Uterus (tissue), 3 donors: ENCODE measurements at regions not wholly inside any gene's neighbourhood (a gene's known extent, or its start where the extent isn't known, plus 50 kb on each side); places are given as distances from the start of the nearest gene placed in this dataset.

Source experiments
- DNase-seq, 2 donors: peaks; one replicate each; pipeline ENCODE4 v3.0.0-alpha.2; 2019 to 2020
- H3K27ac ChIP-seq, 2 donors: fragments of 200-600 bp; sonication (generic); 1 replicate in 1 of 2; 2 replicates in 1 of 2; pipeline ENCODE4 v1.5.1; 2016 to 2018
- H3K27me3 ChIP-seq, 2 donors: fragments of 200-600 bp; sonication (generic); one replicate each; pipeline ENCODE4 v1.5.1; 2018 to 2019; ENCODE audit warnings: control low read depth in 1 of 2
- H3K36me3 ChIP-seq, 2 donors: fragments of 200-600 bp; sonication (generic); one replicate each; pipeline ENCODE4 v1.5.1; 2019; ENCODE audit warnings: control low read depth in 1 of 2
- H3K4me1 ChIP-seq, 2 donors: fragments of 200-600 bp; sonication (generic); one replicate each; pipeline ENCODE4 v1.5.1; 2018 to 2019; ENCODE audit warnings: control low read depth in 1 of 2
- H3K4me3 ChIP-seq, 2 donors: fragments of 200-600 bp; sonication (generic); 1 replicate in 1 of 2; 2 replicates in 1 of 2; pipeline ENCODE4 v1.5.1; 2018 to 2019; ENCODE audit warnings: mild to moderate bottlenecking in 1 of 2
- H3K9me3 ChIP-seq, 2 donors: fragments of 200-600 bp; sonication (generic); one replicate each; pipeline ENCODE4 v1.5.1; 2019; ENCODE audit warnings: control low read depth in 1 of 2
- CTCF ChIP-seq, 4 experiments: fragments of 200-600 bp in 2 of 4; fragments of 450-650 bp in 2 of 4; sonication (generic) in 2 of 4; IDR thresholded peaks; one replicate each; pipeline ENCODE4 v1.5.1; 2016 to 2019; ENCODE audit warnings: antibody characterized with exemption in 4 of 4, mild to moderate bottlenecking in 2 of 4, moderate library complexity in 1 of 4
- POLR2A ChIP-seq, 2 donors: fragments of 450-650 bp; IDR thresholded peaks; one replicate each; pipeline ENCODE4 v1.6.1; 2016; ENCODE audit warnings: antibody characterized with exemption in 2 of 2, mild to moderate bottlenecking in 1 of 2, moderate library complexity in 1 of 2
- intact Hi-C: fragments of 100-400 bp; cut with DNase I; formaldehyde crosslinking; loops from one replicate; pipeline ENCODE4 v1.15.1; 2023; ENCODE audit warnings: low total_unique reads
- donor health status: DM: yes; HTN: yes; CAD: no.

GRCh38 chr4:144298519-144298918, 158.0 kb upstream of the GYPA start:
- H3K27ac ChIP-seq, result no peak overlapping the region
- H3K4me3 ChIP-seq, result no peak overlapping the region
- no peaks in the 10 kb centered on the region for H3K9me3 ChIP-seq
- H3K36me3 ChIP-seq, result no peaks in the 10 kb centered on the region
- TF ChIP-seq CTCF (IDR thresholded peaks at IDR 0.05) (no peak), POLR2A (IDR thresholded peaks at IDR 0.05) (no peak)
- H3K27me3 ChIP-seq, result no peaks in the 10 kb centered on the region
- no peaks in the 10 kb centered on the region for H3K4me1 ChIP-seq
- intact Hi-C loops, result no loop called here
- DNase-seq, result no peak

- no peaks in the 10 kb centered on the region for H3K36me3 ChIP-seq
- H3K27ac ChIP-seq, result no peak overlapping the region
- H3K4me1 ChIP-seq, result no peaks in the 10 kb centered on the region
- no peaks in the 10 kb centered on the region for H3K27me3 ChIP-seq
- no peak for DNase-seq
- no peak for TF ChIP-seq CTCF (IDR thresholded peaks at IDR 0.05)
- TF ChIP-seq POLR2A (IDR thresholded peaks at IDR 0.05), result no peak
- intact Hi-C loops, result no loop called here
- H3K4me3 ChIP-seq, result no peak overlapping the region
- H3K9me3 ChIP-seq, result no peaks in the 10 kb centered on the region
These were observed 160.1 kb upstream of the GYPA start for GRCh38 chr4:144300616-144301015.

GRCh38 chr4:144302704-144303536, 162.4 kb upstream of the GYPA start:
- Histone ChIP-seq H3K4me3 (no peak overlapping the region), H3K27me3 (no peaks in the 10 kb centered on the region), H3K9me3 (no peaks in the 10 kb centered on the region), H3K4me1 (no peaks in the 10 kb centered on the region), H3K27ac (no peak overlapping the region), H3K36me3 (no peaks in the 10 kb centered on the region)
- TF ChIP-seq POLR2A (IDR thresholded peaks at IDR 0.05), result no peak
- TF ChIP-seq CTCF (IDR thresholded peaks at IDR 0.05), result no peak
- intact Hi-C loops, result no loop called here
- DNase-seq, result no peak

DNA sequence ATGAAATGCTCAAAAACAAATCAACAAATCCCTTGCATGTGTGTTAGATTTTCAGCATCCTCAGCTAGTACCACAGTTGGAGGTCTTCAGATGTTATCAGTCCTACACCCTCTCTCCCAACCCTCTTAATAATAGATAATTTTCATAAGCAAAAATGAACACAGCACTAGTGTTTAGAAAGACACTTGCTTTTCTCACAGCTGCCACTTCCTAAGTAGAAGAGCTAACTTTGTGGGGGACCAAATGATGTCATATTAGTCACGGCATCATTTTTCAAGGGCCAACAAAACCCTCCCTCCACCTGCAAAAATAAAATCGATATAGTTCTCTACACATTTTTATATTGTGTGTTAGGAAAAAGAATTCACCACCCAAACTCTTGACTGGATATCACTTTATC, 163.5 kb upstream of the GYPA start:
- H3K4me1 ChIP-seq, result no peaks in the 10 kb centered on the region
- no peak for DNase-seq
- intact Hi-C loops, result no loop called here
- TF ChIP-seq POLR2A (IDR thresholded peaks at IDR 0.05), result no peak
- TF ChIP-seq CTCF (IDR thresholded peaks at IDR 0.05), result no peak
- H3K4me3 ChIP-seq, result no peak overlapping the region
- no peaks in the 10 kb centered on the region for H3K9me3 ChIP-seq
- H3K36me3 ChIP-seq, result no peaks in the 10 kb centered on the region
- H3K27ac ChIP-seq, result no peak overlapping the region
- no peaks in the 10 kb centered on the region for H3K27me3 ChIP-seq

- DNase-seq, result no peak
- H3K27me3 ChIP-seq, result no peaks in the 10 kb centered on the region
- intact Hi-C loops, result no loop called here
- H3K4me3 ChIP-seq, result no peak overlapping the region
- TF ChIP-seq CTCF (IDR thresholded peaks at IDR 0.05) (no peak), POLR2A (IDR thresholded peaks at IDR 0.05) (no peak)
- no peaks in the 10 kb centered on the region for H3K9me3 ChIP-seq
- no peaks in the 10 kb centered on the region for H3K36me3 ChIP-seq
- no peak overlapping the region for H3K27ac ChIP-seq
- H3K4me1 ChIP-seq, result no peaks in the 10 kb centered on the region
These were observed 170.0 kb upstream of the GYPA start for GRCh38 chr4:144310535-144310934.
